Ovary (tissue), 7 donors: ENCODE measurements at regions not wholly inside any gene's neighbourhood (a gene's known extent, or its start where the extent isn't known, plus 50 kb on each side); places are given as distances from the start of the nearest gene placed in this dataset.

Experiments used
- DNase-seq, 5 donors: peaks; one replicate each; pipeline ENCODE4 v3.0.0-alpha.2; 2019 to 2020
- H3K27ac ChIP-seq, 2 donors: fragments of 200-600 bp; one replicate each; pipeline versions ENCODE4 v1.5.1 to v1.8.0; 2019 to 2022
- H3K27me3 ChIP-seq: fragments of 200-600 bp; one replicate; pipeline ENCODE4 v1.8.0; 2022
- H3K36me3 ChIP-seq: fragments of 200-600 bp; sonication (generic); one replicate; pipeline ENCODE4 v1.5.1; 2019
- H3K4me1 ChIP-seq: one replicate; pipeline ENCODE4 v1.8.1; 2013; ENCODE audit warnings: mild to moderate bottlenecking, moderate library complexity; ENCODE audit not compliant: insufficient read depth
- H3K4me3 ChIP-seq: fragments of 200-600 bp; sonication (generic); one replicate; pipeline ENCODE4 v1.5.1; 2017
- H3K9me3 ChIP-seq, 2 donors: fragments of 200-600 bp in 1 of 2; sonication (generic) in 1 of 2; one replicate each; pipeline versions ENCODE4 v1.5.1 to v1.8.1; 2013 to 2019; ENCODE audit warnings: mild to moderate bottlenecking in 1 of 2, moderate library complexity in 1 of 2
- EP300 ChIP-seq: sonication (generic); formaldehyde crosslinking; IDR thresholded peaks from one replicate; pipeline ENCODE4 v1.6.1; 2017; ENCODE audit warnings: antibody characterized with exemption
- POLR2A ChIP-seq: fragments of 450-650 bp; IDR thresholded peaks from one replicate; pipeline ENCODE4 v1.6.1; 2017; ENCODE audit warnings: antibody characterized with exemption, mild to moderate bottlenecking, moderate library complexity
- WGBS, 3 donors: extraction: QIAGEN DNeasy Blood & Tissue Kit in 1 of 3; methylation state at CpG; one replicate each; pipeline versions ENCODE4 v1.1.5 to v1.1.7; 2013 to 2017; 5-methylcytosine and 5-hydroxymethylcytosine counted together
- intact Hi-C, 4 donors: fragments of 100-400 bp; cut with DNase I; formaldehyde crosslinking; loops; one replicate each; pipeline versions ENCODE4 v1.11.0 to v1.15.1; 2022 to 2023
- TF ChIP-seq, protein P1 (sequence below), 3 donors: fragments of 450-650 bp in 2 of 3; fragments of 200-600 bp in 1 of 3; IDR thresholded peaks; one replicate each; pipeline versions ENCODE4 v1.5.1 to v1.8.0; 2016 to 2022; ENCODE audit warnings: antibody characterized with exemption in 3 of 3, mild to moderate bottlenecking in 1 of 3
- donor health status: DM: no; HTN: no; CAD: no; lungs with moderate emphysema.
- donor health status: DM: no; HTN: no; CAD: no.
- donor health status: Bipolar disorder and iron deficiency.
- donor health status: DM: no; HTN: no; CAD: no.
- donor health status: DM: yes; HTN: yes; CAD: no.

DNA sequence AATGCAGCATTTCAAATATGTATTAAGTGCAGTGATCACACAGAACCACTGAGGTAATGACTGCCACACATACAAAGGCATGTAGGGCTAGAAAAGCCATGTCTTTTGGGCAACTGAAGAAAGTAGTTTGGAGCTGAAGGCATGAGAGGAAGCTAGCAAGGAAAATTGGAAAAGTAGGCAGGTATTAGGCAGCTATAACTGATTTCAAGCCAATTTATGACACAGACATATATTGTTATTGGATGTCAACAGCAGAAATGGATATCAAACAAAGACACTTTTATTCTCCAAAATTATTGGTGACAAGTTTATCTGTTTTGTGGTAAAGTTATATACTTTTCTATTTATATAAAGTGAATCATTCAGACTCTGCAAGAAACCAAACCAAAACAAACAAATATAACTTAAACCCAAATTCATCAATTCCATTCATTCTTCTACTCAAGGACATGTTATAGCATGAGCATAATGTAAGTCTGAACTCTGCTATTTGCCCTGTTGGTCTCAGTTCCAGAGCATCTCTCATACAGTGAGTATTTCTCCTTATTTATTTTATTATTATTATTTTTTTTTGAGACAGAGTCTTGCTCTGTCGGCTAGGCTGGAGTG lies 307.4 kb upstream of the COL8A1 start:
- Histone ChIP-seq H3K9me3 (no peaks in the 10 kb centered on the region), H3K4me3 (no peak overlapping the region), H3K36me3 (no peaks in the 10 kb centered on the region), H3K4me1 (no peaks in the 10 kb centered on the region), H3K27ac (no peak overlapping the region), H3K27me3 (no peaks in the 10 kb centered on the region)
- intact Hi-C loops = no loop called here
- TF ChIP-seq POLR2A (no peak), EP300 (no peak)
- TF ChIP-seq, protein P1, sequence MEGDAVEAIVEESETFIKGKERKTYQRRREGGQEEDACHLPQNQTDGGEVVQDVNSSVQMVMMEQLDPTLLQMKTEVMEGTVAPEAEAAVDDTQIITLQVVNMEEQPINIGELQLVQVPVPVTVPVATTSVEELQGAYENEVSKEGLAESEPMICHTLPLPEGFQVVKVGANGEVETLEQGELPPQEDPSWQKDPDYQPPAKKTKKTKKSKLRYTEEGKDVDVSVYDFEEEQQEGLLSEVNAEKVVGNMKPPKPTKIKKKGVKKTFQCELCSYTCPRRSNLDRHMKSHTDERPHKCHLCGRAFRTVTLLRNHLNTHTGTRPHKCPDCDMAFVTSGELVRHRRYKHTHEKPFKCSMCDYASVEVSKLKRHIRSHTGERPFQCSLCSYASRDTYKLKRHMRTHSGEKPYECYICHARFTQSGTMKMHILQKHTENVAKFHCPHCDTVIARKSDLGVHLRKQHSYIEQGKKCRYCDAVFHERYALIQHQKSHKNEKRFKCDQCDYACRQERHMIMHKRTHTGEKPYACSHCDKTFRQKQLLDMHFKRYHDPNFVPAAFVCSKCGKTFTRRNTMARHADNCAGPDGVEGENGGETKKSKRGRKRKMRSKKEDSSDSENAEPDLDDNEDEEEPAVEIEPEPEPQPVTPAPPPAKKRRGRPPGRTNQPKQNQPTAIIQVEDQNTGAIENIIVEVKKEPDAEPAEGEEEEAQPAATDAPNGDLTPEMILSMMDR (IDR thresholded peaks at IDR 0.05) = no peak
- WGBS, 3 donors = 89 to 95% (median 91%) methylated on average over 1 of the region's 1 CpG
- DNase-seq = no peak

- WGBS, 3 donors = 14 to 31% (median 15%) methylated on average over 2 of the region's 2 CpGs
- no peak overlapping the region for H3K4me3 ChIP-seq
- intact Hi-C loops = no loop called here
- no peaks in the 10 kb centered on the region for H3K27me3 ChIP-seq
- no peaks in the 10 kb centered on the region for H3K4me1 ChIP-seq
- TF ChIP-seq EP300 (no peak), POLR2A (no peak)
- TF ChIP-seq, protein P1 (IDR thresholded peaks at IDR 0.05) = no peak
- H3K36me3 ChIP-seq = no peaks in the 10 kb centered on the region
- no peak overlapping the region for H3K27ac ChIP-seq
- H3K9me3 ChIP-seq = no peaks in the 10 kb centered on the region
- DNase-seq = no peak
Measured at GRCh38 chr3:99330281-99330680, 308.1 kb upstream of the COL8A1 start.

- Histone ChIP-seq H3K9me3 (no peaks in the 10 kb centered on the region), H3K4me1 (no peaks in the 10 kb centered on the region), H3K36me3 (no peaks in the 10 kb centered on the region), H3K27me3 (no peaks in the 10 kb centered on the region), H3K4me3 (no peak overlapping the region), H3K27ac (no peak overlapping the region)
- WGBS, 3 donors = 34 to 43% (median 43%) methylated on average over 4 of the region's 4 CpGs
- no peak for TF ChIP-seq POLR2A
- TF ChIP-seq EP300 = no peak
- TF ChIP-seq, protein P1 (IDR thresholded peaks at IDR 0.05) = no peak
- intact Hi-C loops = no loop called here
- DNase-seq = no peak
Measured at GRCh38 chr3:99325402-99325801, 313.0 kb upstream of the COL8A1 start.

DNA sequence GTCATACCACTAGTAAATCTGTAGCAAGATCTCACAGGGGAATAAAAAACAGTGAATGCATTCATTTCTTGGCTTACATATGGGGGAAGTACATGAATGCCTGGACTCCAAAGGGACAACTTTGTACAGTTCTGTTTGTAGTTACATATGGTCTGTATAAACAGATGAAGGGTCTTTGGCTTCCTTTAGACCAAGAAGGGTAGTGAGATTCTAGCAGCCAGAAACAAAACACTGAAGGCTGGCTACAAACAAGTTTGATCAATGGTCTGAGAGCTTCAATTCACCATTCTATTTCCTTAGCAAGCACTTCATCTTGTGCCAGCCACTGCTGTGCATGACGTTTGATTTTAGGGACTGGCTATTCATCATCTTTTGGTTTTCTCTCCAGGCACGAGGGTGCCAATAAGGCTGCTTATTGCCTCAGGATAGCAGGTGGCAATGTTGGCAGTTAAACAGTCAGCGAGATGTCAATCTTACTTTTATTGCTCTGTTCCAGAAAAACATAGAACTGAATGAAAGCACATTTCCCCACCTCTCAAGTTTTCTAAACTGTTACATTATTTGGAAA lies 313.7 kb upstream of the COL8A1 start:
- WGBS, 3 donors = 55 to 62% (median 60%) methylated on average over 3 of the region's 3 CpGs
- no peak for TF ChIP-seq POLR2A
- TF ChIP-seq, protein P1 (IDR thresholded peaks at IDR 0.05) = no peak
- TF ChIP-seq EP300 = no peak
- Histone ChIP-seq H3K27ac (no peak overlapping the region), H3K27me3 (no peaks in the 10 kb centered on the region), H3K9me3 (no peaks in the 10 kb centered on the region), H3K4me1 (no peaks in the 10 kb centered on the region), H3K4me3 (no peak overlapping the region), H3K36me3 (no peaks in the 10 kb centered on the region)
- DNase-seq = no peak
- intact Hi-C loops = no loop called here
